Keratinocyte (primary cell): ENCODE measurements at regions not wholly inside any gene's neighbourhood (a gene's known extent, or its start where the extent isn't known, plus 50 kb on each side); places are given as distances from the start of the nearest gene placed in this dataset.

Experiments
- DNase-seq: peaks from one replicate; pipeline ENCODE4 v3.0.0-alpha.2; 2011; ENCODE audit warnings: low read depth, missing footprints, low spot score
- FAIRE-seq: peaks from 2 replicates; lab custom pipeline; 2011; peaks lifted over from hg19 to GRCh38; lab: Jason Lieb, UNC
- H2AFZ ChIP-seq: 2 replicates; pipeline ENCODE4 v1.6.0; 2012; ENCODE audit warnings: low read length, control low read depth, inconsistent platforms; ENCODE audit not compliant: control insufficient read depth
- H3K27ac ChIP-seq: 2 replicates; pipeline ENCODE4 v1.5.1; 2011; ENCODE audit warnings: low read length; ENCODE audit not compliant: control insufficient read depth, insufficient read depth
- H3K27me3 ChIP-seq: 3 replicates; pipeline ENCODE4 v1.6.0; 2011; ENCODE audit warnings: low read length; ENCODE audit not compliant: control insufficient read depth, insufficient read depth; ENCODE audit errors: extremely low read depth
- H3K36me3 ChIP-seq, 2 experiments: 2 replicates in 1 of 2; 3 replicates in 1 of 2; pipeline ENCODE4 v1.5.1; 2011; ENCODE audit warnings: low read length in 2 of 2, mild to moderate bottlenecking in 1 of 2; ENCODE audit not compliant: control insufficient read depth in 2 of 2, insufficient read depth in 2 of 2; ENCODE audit errors: extremely low read depth in 1 of 2
- H3K4me1 ChIP-seq: 3 replicates; pipeline ENCODE4 v1.5.1; 2011; ENCODE audit warnings: low read length; ENCODE audit not compliant: control insufficient read depth, insufficient read depth; ENCODE audit errors: extremely low read depth
- H3K4me2 ChIP-seq: 3 replicates; pipeline ENCODE4 v1.6.0; 2011; ENCODE audit warnings: low read depth, low read length; ENCODE audit not compliant: control insufficient read depth, insufficient read depth; ENCODE audit errors: extremely low read depth
- H3K4me3 ChIP-seq, 3 experiments: fragments of 200-600 bp in 1 of 3; sonication (generic) in 1 of 3; 2 replicates in 2 of 3; 3 replicates in 1 of 3; pipeline ENCODE4 v1.5.1; 2011 to 2016; ENCODE audit warnings: low read length in 3 of 3, mild to moderate bottlenecking in 3 of 3, control low read depth in 2 of 3, inconsistent platforms in 1 of 3, low read depth in 1 of 3, mixed read lengths in 1 of 3, mixed run types in 1 of 3, moderate library complexity in 1 of 3; ENCODE audit not compliant: control insufficient read depth in 2 of 3, insufficient read depth in 2 of 3; ENCODE audit errors: extremely low read depth in 1 of 3
- H3K79me2 ChIP-seq: 2 replicates; pipeline ENCODE4 v1.6.0; 2012; ENCODE audit warnings: low read length; ENCODE audit not compliant: control insufficient read depth, insufficient read depth
- H3K9ac ChIP-seq: 3 replicates; pipeline ENCODE4 v1.6.0; 2011; ENCODE audit warnings: low read length; ENCODE audit not compliant: control insufficient read depth, insufficient read depth; ENCODE audit errors: extremely low read depth
- H3K9me1 ChIP-seq: 3 replicates; pipeline ENCODE4 v1.6.0; 2011; ENCODE audit warnings: low read length; ENCODE audit not compliant: control insufficient read depth, insufficient read depth; ENCODE audit errors: extremely low read depth
- H3K9me3 ChIP-seq: 2 replicates; pipeline ENCODE4 v1.5.1; 2012; ENCODE audit warnings: low read depth, low read length; ENCODE audit not compliant: control insufficient read depth
- H4K20me1 ChIP-seq: 3 replicates; pipeline ENCODE4 v1.6.0; 2011; ENCODE audit warnings: low read length; ENCODE audit not compliant: control insufficient read depth, insufficient read depth; ENCODE audit errors: extremely low read depth
- CTCF ChIP-seq, 3 experiments: IDR thresholded peaks in 1 of 3; conservative IDR thresholded peaks in 1 of 3; optimal IDR thresholded peaks in 1 of 3; 2 replicates in 2 of 3; 3 replicates in 1 of 3; pipeline versions ENCODE3 to v1.5.1; 2011; ENCODE audit warnings: low read length in 3 of 3, mild to moderate bottlenecking in 3 of 3, moderate library complexity in 2 of 3, control low read depth in 1 of 3, inconsistent platforms in 1 of 3; ENCODE audit not compliant: insufficient read depth in 2 of 3; ENCODE audit errors: extremely low read depth in 1 of 3
- EZH2 ChIP-seq: IDR thresholded peaks from one replicate; pipeline ENCODE4 v1.6.1; 2012; ENCODE audit warnings: inconsistent platforms, mild to moderate bottlenecking, low read length, moderate library complexity
- dilution Hi-C: fragments of 300-500 bp; cut with MboI; formaldehyde crosslinking; loops from one replicate; pipeline ENCODE4 v1.7.0; 2020; ENCODE audit warnings: low sequenced_read_pairs; ENCODE audit not compliant: extremely low pct_ligation_motif_present

- no peaks in the 10 kb centered on the region for H3K9me1 ChIP-seq
- no peaks in the 10 kb centered on the region for H3K4me1 ChIP-seq
- H3K27ac ChIP-seq, result no peak overlapping the region
- no peak for TF ChIP-seq CTCF (optimal IDR thresholded peaks at IDR 0.05 in 1 of 3, IDR thresholded peaks at IDR 0.05 in 1 of 3, conservative IDR thresholded peaks at IDR 0.05 in 1 of 3; ENCODE audit: extremely low read depth in 1 of 3, insufficient read depth in 2 of 3, low read length in 3 of 3)
- no peak for TF ChIP-seq EZH2
- FAIRE-seq (no peak), DNase-seq (no peak)
- no peaks in the 10 kb centered on the region for H3K9me3 ChIP-seq
- no peaks in the 10 kb centered on the region for H4K20me1 ChIP-seq
- no peak overlapping the region for H3K4me3 ChIP-seq
- no peaks in the 10 kb centered on the region for H3K27me3 ChIP-seq
- H3K36me3 ChIP-seq, result no peaks in the 10 kb centered on the region
- dilution Hi-C loops, result no loop called here
- H2AFZ ChIP-seq, result no peak overlapping the region
- no peaks in the 10 kb centered on the region for H3K79me2 ChIP-seq
- H3K9ac ChIP-seq, result no peak overlapping the region
- H3K4me2 ChIP-seq, result no peak overlapping the region
Observed at GRCh38 chr2:34037157-34037556, 438.1 kb upstream of the FAM98A start.

DNA sequence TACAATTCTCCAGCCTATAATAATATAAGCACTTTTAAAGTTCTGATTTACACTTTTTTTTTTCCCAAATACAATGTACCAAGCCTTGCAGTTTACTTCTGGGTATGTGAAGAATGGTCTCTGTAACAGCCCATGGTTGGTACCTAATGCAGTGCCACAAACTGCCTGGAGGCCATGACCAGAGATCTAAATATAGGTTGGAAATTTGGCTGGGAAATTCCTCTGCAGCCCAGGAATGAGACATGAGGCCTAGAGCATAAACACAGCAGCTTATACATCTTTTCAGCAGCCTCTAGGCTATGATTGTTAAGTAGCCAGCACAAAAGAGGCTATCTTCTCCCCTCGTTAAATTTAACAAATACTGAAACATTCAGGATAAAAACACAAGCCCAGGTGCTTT lies 432.0 kb upstream of the FAM98A start:
- Histone ChIP-seq H3K27ac (no peak overlapping the region), H3K4me1 (no peaks in the 10 kb centered on the region), H4K20me1 (no peaks in the 10 kb centered on the region), H3K36me3 (no peaks in the 10 kb centered on the region), H3K4me3 (no peak overlapping the region), H3K9me1 (no peaks in the 10 kb centered on the region), H3K79me2 (no peaks in the 10 kb centered on the region), H3K27me3 (no peaks in the 10 kb centered on the region), H2AFZ (no peak overlapping the region), H3K9ac (no peak overlapping the region), H3K9me3 (no peaks in the 10 kb centered on the region), H3K4me2 (no peak overlapping the region)
- TF ChIP-seq CTCF (optimal IDR thresholded peaks at IDR 0.05 in 1 of 3, IDR thresholded peaks at IDR 0.05 in 1 of 3, conservative IDR thresholded peaks at IDR 0.05 in 1 of 3; ENCODE audit: extremely low read depth in 1 of 3, insufficient read depth in 2 of 3, low read length in 3 of 3), result no peak
- no peak for TF ChIP-seq EZH2
- no peak for DNase-seq
- dilution Hi-C loops, result no loop called here
- no peak for FAIRE-seq
